ENCODE measurements at regions not wholly inside any gene's neighbourhood (a gene's known extent, or its start where the extent isn't known, plus 50 kb on each side); places are given as distances from the start of the nearest gene placed in this dataset.

- no peak for TF ChIP-seq SP1 (IDR thresholded peaks at IDR 0.05)
- TF ChIP-seq NFRKB (IDR thresholded peaks at IDR 0.05): no peak
- no peak for TF ChIP-seq CTBP1 (IDR thresholded peaks at IDR 0.05; ENCODE audit: borderline replicate concordance)
- TF ChIP-seq LEF1 (IDR thresholded peaks at IDR 0.05; ENCODE audit: borderline replicate concordance): no peak
- no peak for TF ChIP-seq PKNOX1 (IDR thresholded peaks at IDR 0.05)
- TF ChIP-seq ZNF384 (IDR thresholded peaks at IDR 0.05): no peak
- no peak for TF ChIP-seq HDGF (IDR thresholded peaks at IDR 0.05; ENCODE audit: borderline replicate concordance)
- no peak for TF ChIP-seq ELF4 (IDR thresholded peaks at IDR 0.05)
- TF ChIP-seq TARDBP (IDR thresholded peaks at IDR 0.05): no peak
- TF ChIP-seq BHLHE40 (IDR thresholded peaks at IDR 0.05; ENCODE audit: borderline replicate concordance): no peak
- TF ChIP-seq FOXK2 (IDR thresholded peaks at IDR 0.05): no peak
- no peak for TF ChIP-seq FOXM1 (IDR thresholded peaks at IDR 0.05; ENCODE audit: borderline replicate concordance)
- no peak for TF ChIP-seq FOXA1 (IDR thresholded peaks at IDR 0.05)
- no peak for TF ChIP-seq SUZ12 (IDR thresholded peaks at IDR 0.05)
- TF ChIP-seq ARNT (IDR thresholded peaks at IDR 0.05): no peak
- POLR2A ChIA-PET: no interaction called here
- DNase-seq (ENCODE audit: extremely low spot score): no peak
- CTCF ChIA-PET: interaction anchor here (0.8 kb wide), 1 partner anchor 511 kb away, joined by 3 read pairs; no protein-coding TSS in a partner anchor
These were observed 180.7 kb upstream of the DDHD1 start for GRCh38 chr14:53333809-53334208.

- POLR2A ChIA-PET: no interaction called here
- TF ChIP-seq CTBP1 (IDR thresholded peaks at IDR 0.05; ENCODE audit: borderline replicate concordance) (no peak), BHLHE40 (IDR thresholded peaks at IDR 0.05; ENCODE audit: borderline replicate concordance) (no peak), ELF4 (IDR thresholded peaks at IDR 0.05) (no peak), LEF1 (IDR thresholded peaks at IDR 0.05; ENCODE audit: borderline replicate concordance) (no peak), TARDBP (IDR thresholded peaks at IDR 0.05) (no peak), SP1 (IDR thresholded peaks at IDR 0.05) (no peak), FOXM1 (IDR thresholded peaks at IDR 0.05; ENCODE audit: borderline replicate concordance) (no peak), L3MBTL2 (conservative IDR thresholded peaks at IDR 0.05) (no peak), ZNF384 (IDR thresholded peaks at IDR 0.05) (no peak), FOXA1 (IDR thresholded peaks at IDR 0.05) (no peak), HDGF (IDR thresholded peaks at IDR 0.05; ENCODE audit: borderline replicate concordance) (no peak), NFRKB (IDR thresholded peaks at IDR 0.05) (no peak)
- no peak for DNase-seq (ENCODE audit: extremely low spot score)
- CTCF ChIA-PET: no interaction called here
These were observed 178.8 kb upstream of the DDHD1 start for GRCh38 chr14:53331921-53332320.

- ChIA-PET CTCF (no interaction called here), POLR2A (no interaction called here)
- DNase-seq (ENCODE audit: extremely low spot score): no peak
- no peak for TF ChIP-seq FOXK2 (IDR thresholded peaks at IDR 0.05)
- no peak for TF ChIP-seq CTBP1 (IDR thresholded peaks at IDR 0.05; ENCODE audit: borderline replicate concordance)
- no peak for TF ChIP-seq ARNT (IDR thresholded peaks at IDR 0.05)
- TF ChIP-seq LEF1 (IDR thresholded peaks at IDR 0.05; ENCODE audit: borderline replicate concordance): no peak
- no peak for TF ChIP-seq HDGF (IDR thresholded peaks at IDR 0.05; ENCODE audit: borderline replicate concordance)
- no peak for TF ChIP-seq ZNF384 (IDR thresholded peaks at IDR 0.05)
- no peak for TF ChIP-seq FOXA1 (IDR thresholded peaks at IDR 0.05)
- TF ChIP-seq ELF4 (IDR thresholded peaks at IDR 0.05): no peak
- no peak for TF ChIP-seq FOXM1 (IDR thresholded peaks at IDR 0.05; ENCODE audit: borderline replicate concordance)
- TF ChIP-seq NFRKB (IDR thresholded peaks at IDR 0.05): no peak
These were observed 178.1 kb upstream of the DDHD1 start for GRCh38 chr14:53331247-53331646.

- no peak for DNase-seq (ENCODE audit: extremely low spot score)
- ChIA-PET CTCF (no interaction called here), POLR2A (no interaction called here)
These were observed 177.3 kb upstream of the DDHD1 start for GRCh38 chr14:53330441-53330840.

GRCh38 chr14:53328841-53329240, 175.7 kb upstream of the DDHD1 start:
- ChIA-PET POLR2A (no interaction called here), CTCF (interaction anchor here (1.1 kb wide), 1 partner anchor 111 kb away, joined by 5 read pairs; no protein-coding TSS in a partner anchor)
- no peak for TF ChIP-seq BHLHE40 (IDR thresholded peaks at IDR 0.05; ENCODE audit: borderline replicate concordance)
- no peak for TF ChIP-seq ELF4 (IDR thresholded peaks at IDR 0.05)
- TF ChIP-seq ZNF384 (IDR thresholded peaks at IDR 0.05): no peak
- no peak for TF ChIP-seq LEF1 (IDR thresholded peaks at IDR 0.05; ENCODE audit: borderline replicate concordance)
- TF ChIP-seq PKNOX1 (IDR thresholded peaks at IDR 0.05): no peak
- no peak for TF ChIP-seq TARDBP (IDR thresholded peaks at IDR 0.05)
- TF ChIP-seq CTBP1 (IDR thresholded peaks at IDR 0.05; ENCODE audit: borderline replicate concordance): no peak
- no peak for TF ChIP-seq HDGF (IDR thresholded peaks at IDR 0.05; ENCODE audit: borderline replicate concordance)
- no peak for TF ChIP-seq ARNT (IDR thresholded peaks at IDR 0.05)
- no peak for TF ChIP-seq SP1 (IDR thresholded peaks at IDR 0.05)
- TF ChIP-seq NFRKB (IDR thresholded peaks at IDR 0.05): no peak
- TF ChIP-seq FOXM1 (IDR thresholded peaks at IDR 0.05; ENCODE audit: borderline replicate concordance): no peak
- TF ChIP-seq SUZ12 (IDR thresholded peaks at IDR 0.05): no peak
- no peak for TF ChIP-seq FOXK2 (IDR thresholded peaks at IDR 0.05)

More at GRCh38 chr14:53330441-53330840, 177.3 kb upstream of the DDHD1 start:
- TF ChIP-seq SP1 (IDR thresholded peaks at IDR 0.05) (no peak), FOXA1 (IDR thresholded peaks at IDR 0.05) (no peak), NFRKB (IDR thresholded peaks at IDR 0.05) (no peak), L3MBTL2 (conservative IDR thresholded peaks at IDR 0.05) (no peak), BHLHE40 (IDR thresholded peaks at IDR 0.05; ENCODE audit: borderline replicate concordance) (no peak), ARNT (IDR thresholded peaks at IDR 0.05) (no peak), FOXM1 (IDR thresholded peaks at IDR 0.05; ENCODE audit: borderline replicate concordance) (no peak), TARDBP (IDR thresholded peaks at IDR 0.05) (no peak), ZNF384 (IDR thresholded peaks at IDR 0.05) (no peak), HDGF (IDR thresholded peaks at IDR 0.05; ENCODE audit: borderline replicate concordance) (no peak), PKNOX1 (IDR thresholded peaks at IDR 0.05) (no peak), CTBP1 (IDR thresholded peaks at IDR 0.05; ENCODE audit: borderline replicate concordance) (no peak), SUZ12 (IDR thresholded peaks at IDR 0.05) (no peak), LEF1 (IDR thresholded peaks at IDR 0.05; ENCODE audit: borderline replicate concordance) (no peak), FOXK2 (IDR thresholded peaks at IDR 0.05) (no peak), ELF4 (IDR thresholded peaks at IDR 0.05) (no peak)

GRCh38 chr14:53327716-53328115, 174.6 kb upstream of the DDHD1 start:
- ChIA-PET POLR2A (no interaction called here), CTCF (no interaction called here)
- DNase-seq (ENCODE audit: extremely low spot score): no peak
- TF ChIP-seq NFRKB (IDR thresholded peaks at IDR 0.05) (no peak), LEF1 (IDR thresholded peaks at IDR 0.05; ENCODE audit: borderline replicate concordance) (no peak), ZNF384 (IDR thresholded peaks at IDR 0.05) (no peak), CTBP1 (IDR thresholded peaks at IDR 0.05; ENCODE audit: borderline replicate concordance) (no peak), FOXK2 (IDR thresholded peaks at IDR 0.05) (no peak), ELF4 (IDR thresholded peaks at IDR 0.05) (no peak), FOXM1 (IDR thresholded peaks at IDR 0.05; ENCODE audit: borderline replicate concordance) (no peak), HDGF (IDR thresholded peaks at IDR 0.05; ENCODE audit: borderline replicate concordance) (no peak), SUZ12 (IDR thresholded peaks at IDR 0.05) (no peak), BHLHE40 (IDR thresholded peaks at IDR 0.05; ENCODE audit: borderline replicate concordance) (no peak), ARNT (IDR thresholded peaks at IDR 0.05) (no peak), TARDBP (IDR thresholded peaks at IDR 0.05) (no peak), L3MBTL2 (conservative IDR thresholded peaks at IDR 0.05) (no peak)

More at GRCh38 chr14:53328841-53329240, 175.7 kb upstream of the DDHD1 start:
- DNase-seq (ENCODE audit: extremely low spot score): no peak

All from HEK293T (cell line).